Coronary artery (tissue), 2 donors: ENCODE measurements at regions not wholly inside any gene's neighbourhood (a gene's known extent, or its start where the extent isn't known, plus 50 kb on each side); places are given as distances from the start of the nearest gene placed in this dataset.

ENCODE experiments used
- DNase-seq: peaks from one replicate; pipeline ENCODE4 v3.0.0-alpha.2; 2017; ENCODE audit warnings: low spot score
- H3K27ac ChIP-seq, 2 donors: fragments of 200-600 bp; sonication (generic); one replicate each; pipeline ENCODE4 v1.5.1; 2016 to 2019
- H3K4me3 ChIP-seq: fragments of 200-600 bp; sonication (generic); 2 replicates; pipeline ENCODE4 v1.5.1; 2016; ENCODE audit warnings: mild to moderate bottlenecking, moderate library complexity
- CTCF ChIP-seq: fragments of 200-600 bp; sonication (generic); IDR thresholded peaks from one replicate; pipeline ENCODE4 v1.5.1; 2019; ENCODE audit warnings: antibody characterized with exemption

- DNase-seq = no peak
- TF ChIP-seq CTCF = no peak
- Histone ChIP-seq H3K4me3 (no peak overlapping the region), H3K27ac (no peak overlapping the region)
Observed at GRCh38 chr2:41377837-41378236, 670.0 kb upstream of the PKDCC start.

DNA sequence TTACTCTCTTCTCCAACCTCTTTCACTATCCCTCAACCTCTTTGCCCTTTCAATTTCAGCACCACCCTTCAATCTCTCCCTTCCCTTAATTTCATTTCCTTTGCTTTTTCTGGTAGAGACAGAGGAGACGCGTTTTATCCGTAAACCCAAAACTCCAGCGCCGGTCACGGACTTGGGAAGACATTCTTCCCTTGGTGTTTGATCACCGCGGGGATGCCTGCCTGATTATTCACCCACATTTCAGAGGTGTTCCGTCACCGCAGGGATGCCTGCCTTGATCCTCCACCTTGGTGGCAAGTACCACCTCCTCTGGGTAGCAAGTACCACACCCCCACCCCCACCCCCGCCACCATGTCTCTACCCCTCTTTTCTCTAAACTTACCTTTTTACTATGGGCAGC, 669.4 kb upstream of the PKDCC start:
- no peak for TF ChIP-seq CTCF
- DNase-seq = no peak
- Histone ChIP-seq H3K27ac (no peak overlapping the region), H3K4me3 (no peak overlapping the region)

- no peak overlapping the region for H3K27ac ChIP-seq
- H3K4me3 ChIP-seq = no peak overlapping the region
- TF ChIP-seq CTCF = no peak
- no peak for DNase-seq
Observed at GRCh38 chr2:41379496-41380221, 668.2 kb upstream of the PKDCC start.

GRCh38 chr2:41381701-41382100, 666.1 kb upstream of the PKDCC start:
- TF ChIP-seq CTCF = no peak
- no peak overlapping the region for H3K27ac ChIP-seq
- no peak for DNase-seq
- H3K4me3 ChIP-seq = no peak overlapping the region

DNA sequence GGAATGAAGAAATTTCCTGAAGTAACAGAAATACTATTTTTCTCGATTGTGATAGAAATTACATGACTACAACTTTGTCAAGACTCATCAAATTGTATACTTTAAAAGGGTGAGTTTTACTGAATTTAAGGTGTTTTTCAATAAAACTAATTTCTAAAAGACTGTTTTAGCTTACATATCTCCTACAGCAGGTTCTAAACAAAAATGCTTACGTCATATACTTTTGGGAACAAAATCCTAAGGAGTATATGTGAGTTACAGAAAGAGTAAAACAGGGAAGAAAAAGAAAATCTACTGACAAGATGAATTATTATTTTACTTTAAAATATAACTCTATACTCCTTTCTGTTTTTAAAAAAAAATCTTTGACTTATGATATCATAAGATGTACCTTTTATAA, 660.3 kb upstream of the PKDCC start:
- TF ChIP-seq CTCF = no peak
- no peak for DNase-seq
- no peak overlapping the region for H3K4me3 ChIP-seq
- no peak overlapping the region for H3K27ac ChIP-seq

GRCh38 chr2:41393621-41394020, 654.2 kb upstream of the PKDCC start:
- no peak for TF ChIP-seq CTCF
- H3K4me3 ChIP-seq = no peak overlapping the region
- no peak overlapping the region for H3K27ac ChIP-seq
- no peak for DNase-seq

DNA sequence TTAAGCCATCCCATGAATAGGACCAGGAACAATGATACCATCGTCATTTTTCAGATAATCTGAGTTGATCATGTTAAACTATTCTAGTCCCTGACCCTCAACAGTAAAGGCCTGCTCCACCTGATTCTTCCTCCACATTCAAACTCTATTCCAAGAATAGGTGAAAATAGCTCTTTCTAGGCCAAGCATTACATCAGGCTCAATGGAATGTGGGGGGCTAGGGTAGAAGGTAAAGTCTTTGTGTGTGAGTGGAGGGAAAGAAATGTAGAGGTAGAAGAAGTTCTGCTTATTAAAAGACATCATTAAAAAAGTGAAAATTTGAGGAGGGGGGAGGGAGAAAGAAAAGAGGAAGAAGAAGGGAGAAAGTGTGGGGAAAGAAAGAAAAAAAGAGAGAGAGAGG, 653.3 kb upstream of the PKDCC start:
- H3K4me3 ChIP-seq = no peak overlapping the region

More for the DNA sequence above, 653.3 kb upstream of the PKDCC start:
- no peak overlapping the region for H3K27ac ChIP-seq
- DNase-seq = no peak
- no peak for TF ChIP-seq CTCF
